GM18511 (cell line): ENCODE measurements at regions not wholly inside any gene's neighbourhood (a gene's known extent, or its start where the extent isn't known, plus 50 kb on each side); places are given as distances from the start of the nearest gene placed in this dataset.

Source experiments
- ATAC-seq: cut with Tn5 transposase; IDR thresholded peaks from one replicate; pipeline ENCODE4 v1.9.1; 2021; ENCODE audit warnings: mild to moderate bottlenecking, moderate library complexity; ENCODE audit not compliant: unreplicated experiment

DNA sequence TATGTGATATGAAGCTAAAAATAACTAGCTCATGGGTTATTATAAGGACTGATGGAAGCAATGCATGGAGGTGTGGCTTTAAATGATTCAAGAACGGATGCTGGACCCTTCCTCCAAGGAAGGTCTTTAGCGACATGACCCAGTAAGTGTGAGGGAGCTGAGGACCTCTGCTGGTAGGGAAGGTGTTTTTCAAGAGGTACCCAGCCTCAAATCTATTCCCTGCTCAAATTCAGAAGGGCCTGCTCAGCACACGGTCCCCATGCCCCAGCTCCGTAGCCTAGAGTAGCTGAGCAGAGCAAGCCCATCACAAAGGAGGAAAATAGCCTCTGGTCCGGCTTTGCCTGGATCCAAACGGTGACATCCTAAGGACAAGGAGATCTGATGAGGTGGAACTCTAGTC lies 266.2 kb upstream of the IGF1R start:
- no peak for ATAC-seq

GRCh38 chr15:98383571-98383970 lies 264.8 kb upstream of the IGF1R start:
- no peak for ATAC-seq

DNA sequence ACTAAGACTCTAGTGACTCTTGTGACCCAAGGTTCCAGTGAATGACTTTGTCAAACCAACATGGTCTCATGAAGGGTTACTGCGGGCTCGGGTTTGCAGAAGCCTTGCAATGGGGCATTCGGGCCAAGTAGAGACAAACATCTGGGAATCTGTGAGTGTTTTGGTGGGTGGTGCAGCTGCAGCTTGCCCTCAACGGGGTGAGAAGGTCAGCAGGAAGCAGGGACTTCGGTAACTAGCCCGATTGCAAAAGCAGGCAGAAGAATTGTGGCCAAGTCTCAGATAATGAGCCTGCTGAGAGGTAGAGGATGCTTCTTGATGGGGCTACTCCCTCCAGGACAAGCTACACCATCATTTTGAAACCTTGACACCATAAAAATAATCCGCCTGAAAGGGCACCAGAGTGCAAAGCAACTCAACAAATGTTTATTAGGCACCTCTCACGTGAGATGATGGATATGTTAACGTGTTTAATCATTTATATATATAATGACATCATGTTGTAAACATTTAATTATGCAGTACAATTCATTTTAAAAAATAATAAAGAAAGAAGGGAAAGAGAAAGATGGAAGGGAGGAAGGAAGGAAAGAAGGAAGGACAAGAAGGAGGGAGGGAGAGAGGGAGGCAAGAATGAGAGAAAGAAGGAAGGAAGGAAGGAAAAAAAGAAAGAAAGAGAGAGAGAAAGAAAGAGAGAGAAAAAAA lies 263.9 kb upstream of the IGF1R start:
- ATAC-seq: no peak

DNA sequence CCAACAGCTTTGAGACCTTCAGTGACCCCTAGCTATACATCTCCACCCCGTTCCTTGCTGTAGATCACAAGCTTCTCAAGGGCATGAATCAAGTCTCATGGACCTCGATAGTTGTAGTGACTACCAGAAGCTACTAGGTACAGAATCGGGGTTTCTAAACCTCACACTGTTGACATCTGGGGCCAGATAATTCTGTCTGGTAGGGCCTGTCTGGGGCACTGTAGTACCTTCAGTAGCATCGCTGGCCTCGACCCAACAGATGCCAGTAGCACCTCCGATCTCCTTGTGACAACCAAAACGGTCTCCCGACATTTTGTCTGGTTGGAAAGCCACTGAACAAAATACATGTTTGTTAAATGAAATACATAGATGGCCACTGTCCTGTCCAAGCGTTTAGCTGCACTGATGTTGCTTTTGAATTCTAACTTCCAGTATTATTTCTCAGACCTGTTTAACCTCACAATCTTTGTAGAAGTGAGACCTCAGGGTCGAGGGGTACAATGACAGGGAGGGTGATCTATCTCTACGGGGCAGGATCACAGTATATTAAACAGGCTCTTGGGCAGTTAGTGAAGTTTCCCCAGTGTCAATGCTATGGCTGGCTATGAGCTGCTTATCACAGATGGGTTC lies 262.5 kb upstream of the IGF1R start:
- ATAC-seq: no peak

GRCh38 chr15:98386561-98386960 lies 261.8 kb upstream of the IGF1R start:
- no peak for ATAC-seq

DNA sequence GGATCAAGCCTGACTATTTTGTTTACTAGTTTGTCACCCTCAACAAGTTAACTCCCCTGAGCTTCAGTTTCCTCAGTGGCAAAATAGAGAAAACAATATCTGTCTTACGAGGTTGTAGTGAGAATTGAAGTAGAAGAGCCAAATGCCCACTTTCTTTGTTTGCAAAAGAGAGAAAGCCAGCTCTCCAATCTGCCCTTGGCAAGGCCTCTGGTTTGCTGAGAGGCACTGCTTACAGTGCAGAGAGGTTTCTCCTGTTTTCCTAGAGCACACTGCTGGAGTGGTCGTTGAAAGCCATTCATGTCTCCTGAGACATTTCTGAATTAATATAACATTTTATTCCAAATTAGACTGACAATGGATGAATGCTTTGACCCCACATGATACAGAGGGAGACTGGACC lies 260.5 kb upstream of the IGF1R start:
- ATAC-seq: no peak

DNA sequence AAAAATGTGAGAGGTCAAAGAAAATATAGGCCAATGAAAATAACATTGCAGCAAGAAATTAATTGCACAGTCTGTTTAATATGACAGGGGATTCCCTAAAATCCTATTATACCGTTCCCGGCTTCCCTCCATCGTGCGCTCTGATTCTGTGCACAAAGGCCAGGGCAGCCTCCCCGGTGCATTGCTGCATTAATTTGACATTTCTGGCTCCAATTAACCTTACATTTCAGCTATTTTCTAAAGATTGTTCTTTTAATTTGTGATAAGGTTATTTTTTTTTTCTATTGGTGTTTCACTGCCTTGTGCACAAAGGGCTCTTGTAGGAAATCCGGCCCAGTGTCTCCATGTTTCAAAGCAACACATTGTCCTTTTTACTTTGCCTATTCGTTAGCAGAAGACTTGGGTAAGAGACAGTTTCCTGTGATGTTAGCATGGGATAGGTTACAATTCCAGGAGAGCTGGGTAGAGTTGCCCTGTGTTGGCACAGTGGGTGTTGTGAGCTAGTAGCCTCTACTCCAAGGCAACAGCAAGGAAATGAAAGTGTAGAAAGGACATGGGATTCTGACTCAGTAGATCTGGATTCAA lies 257.3 kb upstream of the IGF1R start:
- ATAC-seq: no peak

DNA sequence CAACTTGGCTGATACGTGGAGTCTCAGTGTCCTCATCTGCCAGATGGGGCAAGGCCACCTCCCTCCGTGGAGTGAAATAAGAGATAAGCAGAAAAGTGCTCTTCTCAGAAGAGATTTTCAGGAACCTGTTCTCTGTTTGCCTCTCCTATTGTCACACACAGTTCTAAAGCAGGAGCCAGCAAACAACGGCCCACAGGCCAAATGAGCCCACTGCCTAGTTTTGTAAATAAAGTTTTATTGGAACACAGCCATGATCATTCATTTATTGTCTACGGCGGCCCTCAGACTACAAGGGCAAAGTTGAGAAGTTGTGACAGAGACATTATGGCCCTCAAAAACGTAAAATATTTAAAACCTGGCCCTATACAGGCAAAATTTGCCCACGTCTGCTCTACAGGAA lies 256.8 kb upstream of the IGF1R start:
- no peak for ATAC-seq

GRCh38 chr15:98393471-98393870 lies 254.9 kb upstream of the IGF1R start:
- ATAC-seq: no peak

DNA sequence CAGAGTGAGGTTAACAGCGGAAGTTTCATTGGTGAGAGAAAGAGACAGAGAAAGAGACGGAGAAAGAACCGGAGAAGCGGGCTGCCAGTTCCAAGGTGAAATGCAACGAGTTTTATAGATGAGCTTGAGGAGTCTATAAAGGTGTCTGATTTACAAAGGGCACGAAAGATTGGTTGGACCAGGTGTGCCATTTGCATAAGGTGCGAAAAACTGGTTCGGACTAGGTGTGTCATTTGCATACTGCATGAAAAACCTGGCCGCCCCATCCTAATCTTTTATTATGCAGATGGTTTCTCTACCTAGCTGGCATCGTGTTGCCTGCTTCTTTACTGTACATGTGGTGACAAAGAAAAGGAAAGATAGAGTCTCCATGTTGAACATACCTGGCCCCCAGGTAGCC lies 253.8 kb upstream of the IGF1R start:
- ATAC-seq: no peak

DNA sequence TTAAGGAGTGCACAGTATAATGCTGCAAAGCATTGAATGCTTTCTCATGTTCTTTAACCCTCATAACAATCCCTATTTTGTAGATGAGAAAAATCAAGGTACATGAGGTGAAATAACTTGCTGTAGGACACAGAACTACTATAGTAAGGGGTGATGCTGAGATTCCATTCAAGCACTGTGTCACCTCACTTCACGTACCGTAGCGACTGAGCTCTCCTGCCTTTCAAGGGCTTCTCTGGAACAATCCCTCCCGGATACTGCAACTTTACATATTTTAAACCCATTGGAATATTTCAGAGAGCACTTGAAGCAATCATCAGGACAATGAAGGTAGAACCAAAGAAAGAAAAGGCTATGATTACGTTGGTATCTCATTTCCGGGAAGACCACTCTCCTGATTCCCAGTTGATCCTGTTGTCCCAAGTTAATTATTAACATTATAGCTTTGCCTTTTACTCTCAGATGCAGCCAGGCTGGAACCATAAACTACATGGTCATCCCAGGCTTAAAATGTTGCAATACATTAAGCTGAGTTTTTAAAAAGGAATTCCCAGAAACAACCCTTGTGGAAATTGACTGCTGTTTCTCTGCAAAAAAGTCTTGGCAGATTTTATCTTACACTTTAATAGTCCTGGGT lies 252.2 kb upstream of the IGF1R start:
- no peak for ATAC-seq

GRCh38 chr15:98397419-98397818 lies 250.9 kb upstream of the IGF1R start:
- ATAC-seq: no peak

DNA sequence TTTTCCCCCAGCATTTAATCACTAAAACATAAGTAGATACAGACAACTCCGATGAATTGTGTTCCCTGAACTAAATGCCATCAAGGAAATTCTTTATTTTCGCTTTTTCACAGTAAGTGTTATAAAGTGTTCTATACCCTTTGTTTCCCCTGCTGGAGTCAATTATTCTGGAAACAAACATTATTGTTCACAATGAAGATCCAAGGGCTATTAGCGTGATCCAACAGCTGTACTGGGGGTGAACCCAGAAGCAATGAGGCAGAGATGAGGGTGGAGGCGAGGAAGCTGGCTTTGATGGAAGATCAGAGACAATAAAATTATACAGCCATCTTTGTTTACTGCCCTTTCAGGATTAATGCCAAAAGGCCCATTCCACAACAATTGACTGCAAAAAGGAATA lies 250.3 kb upstream of the IGF1R start:
- ATAC-seq: no peak

DNA sequence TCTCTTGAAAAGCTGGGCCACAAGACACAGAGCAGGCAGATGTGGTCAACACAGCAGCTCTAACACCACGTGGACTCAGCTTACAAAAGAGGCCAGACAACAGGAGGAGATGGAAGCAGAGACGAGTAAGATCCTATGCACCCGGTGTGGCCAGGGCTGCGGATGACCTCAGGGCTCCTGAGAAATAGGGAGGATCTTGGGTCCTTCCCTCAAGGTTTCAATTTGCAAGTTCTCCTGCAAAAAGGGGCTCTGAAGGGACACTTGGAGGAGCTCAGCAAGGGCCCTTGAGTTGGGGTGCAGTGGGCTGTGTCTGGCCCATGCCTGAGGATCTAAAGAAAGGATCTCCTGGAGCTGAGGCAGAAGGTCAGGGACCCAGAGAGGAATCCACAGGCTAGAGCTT lies 249.5 kb upstream of the IGF1R start:
- no peak for ATAC-seq

- no peak for ATAC-seq
Measured at GRCh38 chr15:98400120-98400519, 248.2 kb upstream of the IGF1R start.

- no peak for ATAC-seq
Measured at GRCh38 chr15:98401029-98401428, 247.3 kb upstream of the IGF1R start.

DNA sequence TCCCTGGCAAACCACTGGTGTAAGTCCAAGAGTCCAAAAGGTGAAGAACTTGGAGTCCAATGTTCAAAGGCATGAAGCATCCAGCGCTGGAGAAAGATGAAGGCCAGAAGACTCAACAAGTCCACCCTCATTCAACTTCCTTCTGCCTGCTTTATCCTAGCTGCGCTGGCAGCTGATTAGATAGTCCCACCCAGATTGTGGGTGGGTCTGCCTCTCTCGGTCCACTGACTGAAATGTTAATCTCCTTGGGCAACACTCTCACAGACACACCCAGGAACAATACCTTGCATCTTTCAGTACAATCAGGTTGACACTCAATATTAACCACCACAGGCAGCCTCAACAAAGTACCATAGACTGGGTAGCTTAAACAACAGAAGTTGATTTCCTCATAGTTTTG lies 245.9 kb upstream of the IGF1R start:
- ATAC-seq: no peak

- no peak for ATAC-seq
Measured at GRCh38 chr15:98403169-98403568, 245.2 kb upstream of the IGF1R start.

DNA sequence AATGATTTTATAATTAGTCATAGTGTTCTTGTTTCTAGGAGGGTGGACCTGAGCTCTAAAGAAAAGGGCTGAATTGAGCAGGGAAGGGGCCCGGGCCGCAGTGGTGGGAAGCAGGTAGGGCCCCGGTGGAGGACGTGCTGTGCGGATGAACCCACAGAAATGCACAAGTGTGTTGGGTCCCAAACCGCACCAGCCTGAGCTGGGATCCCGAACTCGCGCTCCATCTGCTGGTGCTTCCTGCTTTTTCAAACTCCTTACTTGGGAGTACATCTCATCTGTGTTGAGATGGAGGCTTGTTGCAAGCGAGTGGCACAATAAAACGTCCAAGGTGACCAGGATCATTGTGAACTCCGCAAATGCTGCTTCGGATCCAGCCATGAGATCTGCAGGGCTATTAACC lies 244.8 kb upstream of the IGF1R start:
- ATAC-seq: no peak

GRCh38 chr15:98405013-98405412 lies 243.3 kb upstream of the IGF1R start:
- no peak for ATAC-seq

- no peak for ATAC-seq
Measured at GRCh38 chr15:98408231-98408630, 240.1 kb upstream of the IGF1R start.

- no peak for ATAC-seq
Measured at GRCh38 chr15:98410328-98410727, 238.0 kb upstream of the IGF1R start.
